SW480 (cell line): ENCODE measurements at regions not wholly inside any gene's neighbourhood (a gene's known extent, or its start where the extent isn't known, plus 50 kb on each side); places are given as distances from the start of the nearest gene placed in this dataset.
"Not testable (repeated sequence)": the region's sequence is repeated elsewhere in the genome, so short reads cannot be mapped to it uniquely, and the experiment has no call there.

ENCODE experiments used
- DNase-seq: peaks from one replicate; pipeline ENCODE4 v3.0.0-alpha.2; 2016; ENCODE audit warnings: low spot score

DNA sequence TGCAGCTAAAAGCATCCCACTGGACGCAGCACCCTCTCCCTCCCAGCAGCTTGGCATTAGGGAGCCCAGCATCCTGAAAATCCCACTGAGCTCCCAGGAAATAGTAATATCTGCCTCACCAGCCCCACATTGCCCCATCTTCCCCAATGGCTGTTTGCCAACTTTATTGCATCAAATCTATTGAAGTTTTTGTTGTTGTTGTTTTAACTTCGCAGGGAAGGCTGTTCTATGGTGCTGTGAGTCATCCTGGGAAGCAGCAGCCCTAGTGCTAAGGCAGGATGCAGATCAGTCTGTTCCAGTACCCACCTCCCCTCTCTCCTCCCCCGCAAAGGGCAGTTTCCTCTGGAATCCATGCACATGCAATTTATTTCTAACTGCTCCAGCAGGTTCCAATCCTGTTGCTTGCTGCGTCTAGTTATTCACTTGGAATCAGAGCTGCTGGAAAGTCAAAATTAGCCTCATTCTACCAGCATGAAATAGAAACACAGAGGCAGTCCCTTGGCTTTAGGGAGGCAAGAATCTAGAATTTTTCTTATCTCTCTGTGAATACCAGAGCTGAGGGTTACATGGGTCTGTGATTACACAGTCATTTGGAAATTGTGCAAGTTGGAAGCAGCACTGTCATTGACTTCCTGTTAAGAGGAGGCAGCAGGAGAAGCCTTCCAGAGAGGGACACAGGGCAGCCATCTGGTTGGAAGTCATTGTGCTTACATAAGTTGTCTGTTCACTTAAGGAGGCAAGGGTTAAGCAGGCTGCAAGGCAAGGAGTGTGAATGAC is 115.9 kb upstream of the CACUL1 start:
- DNase-seq, result peak; percentile 72

GRCh38 chr10:118871244-118871865 is 116.6 kb upstream of the CACUL1 start:
- DNase-seq, result no peak

- no peak for DNase-seq
Observed at GRCh38 chr10:118873091-118873737, 118.4 kb upstream of the CACUL1 start.

- peak; percentile 24 for DNase-seq
Observed at GRCh38 chr10:118873738-118874105, 119.0 kb upstream of the CACUL1 start.

DNA sequence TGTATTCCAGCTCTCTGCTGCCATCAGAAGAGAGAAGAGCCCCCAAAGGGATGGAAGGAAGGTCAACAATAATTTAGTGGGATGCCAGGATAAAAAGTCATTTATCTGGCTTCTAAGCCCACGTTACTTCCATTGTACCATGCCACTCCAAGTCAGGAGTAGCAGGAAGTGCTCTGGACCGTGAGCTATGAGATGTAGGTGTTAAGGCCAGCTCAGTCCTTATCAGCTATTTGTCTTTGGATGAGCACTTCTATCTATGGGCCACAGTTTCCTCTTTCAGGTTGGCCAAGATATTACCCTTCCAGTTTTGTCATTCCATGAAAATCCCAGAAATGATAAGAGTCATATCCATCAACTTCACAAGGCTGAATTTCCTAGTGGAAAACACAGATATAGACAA is 119.4 kb upstream of the CACUL1 start:
- DNase-seq, result no peak

DNA sequence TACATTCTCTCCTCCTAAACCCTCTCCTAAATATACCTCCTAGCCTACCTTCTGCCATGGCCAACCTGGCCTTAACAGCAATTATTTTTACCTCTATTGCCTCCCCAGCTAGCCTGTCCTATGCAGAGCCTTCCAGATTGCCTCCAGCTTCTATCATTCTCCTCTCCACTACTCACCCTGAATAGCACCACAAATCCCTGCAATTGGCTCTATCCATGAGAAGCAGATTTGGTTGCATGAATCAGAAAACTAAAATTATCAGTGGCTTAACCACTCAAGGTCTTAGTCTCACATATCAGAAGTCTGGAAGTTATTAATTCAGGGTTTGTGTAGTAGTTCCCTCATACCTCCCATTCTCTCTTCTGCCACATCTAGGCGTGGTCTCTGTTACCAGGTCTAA is 120.3 kb upstream of the CACUL1 start:
- no peak for DNase-seq

GRCh38 chr10:118882741-118883140 is 128.0 kb upstream of the CACUL1 start:
- DNase-seq, result no peak

GRCh38 chr10:118892255-118892654 is 137.3 kb upstream of the NANOS1 start:
- no peak for DNase-seq

GRCh38 chr10:118894891-118895290 is 134.6 kb upstream of the NANOS1 start:
- not testable (repeated sequence) for DNase-seq

DNA sequence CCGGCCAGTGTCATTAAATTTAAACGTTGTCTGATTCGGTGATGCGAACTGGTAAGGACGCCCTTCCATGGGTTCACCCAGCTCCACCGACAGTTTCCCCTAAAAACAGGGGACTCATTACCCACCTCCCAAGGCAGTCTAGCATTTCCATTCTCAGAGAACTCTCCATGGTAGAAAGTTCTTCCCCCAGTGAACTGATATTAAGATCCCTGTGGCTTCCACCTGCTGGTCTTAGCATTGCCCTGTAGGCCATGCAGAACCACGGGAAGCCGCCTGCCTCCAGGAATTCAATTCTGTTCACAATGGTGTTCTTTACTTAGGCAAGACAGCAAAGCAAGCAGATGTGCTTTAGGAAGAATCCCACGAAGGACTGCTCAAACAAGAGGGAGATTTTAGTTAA is 128.9 kb upstream of the NANOS1 start:
- no peak for DNase-seq

DNA sequence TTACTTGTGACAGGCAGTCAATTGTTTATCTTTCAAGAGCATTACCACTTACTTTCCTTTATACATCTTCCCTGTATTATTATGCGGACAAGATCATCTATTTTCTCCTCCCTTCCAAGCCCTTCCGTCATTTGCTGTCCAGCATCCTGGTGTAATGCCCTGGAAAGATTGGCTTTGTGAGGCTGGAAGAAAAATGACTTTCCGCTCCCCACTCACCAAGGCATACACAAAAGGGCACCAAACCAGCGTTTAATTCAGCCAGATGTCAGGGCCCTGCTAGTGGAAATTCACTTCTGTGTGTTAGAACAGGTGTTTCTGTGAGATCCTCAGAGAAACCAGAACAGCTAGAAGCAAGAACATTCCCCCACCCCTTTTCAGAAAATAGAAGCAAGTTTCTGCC is 128.1 kb upstream of the NANOS1 start:
- DNase-seq, result no peak

GRCh38 chr10:118901906-118902305 is 127.6 kb upstream of the NANOS1 start:
- DNase-seq, result no peak

DNA sequence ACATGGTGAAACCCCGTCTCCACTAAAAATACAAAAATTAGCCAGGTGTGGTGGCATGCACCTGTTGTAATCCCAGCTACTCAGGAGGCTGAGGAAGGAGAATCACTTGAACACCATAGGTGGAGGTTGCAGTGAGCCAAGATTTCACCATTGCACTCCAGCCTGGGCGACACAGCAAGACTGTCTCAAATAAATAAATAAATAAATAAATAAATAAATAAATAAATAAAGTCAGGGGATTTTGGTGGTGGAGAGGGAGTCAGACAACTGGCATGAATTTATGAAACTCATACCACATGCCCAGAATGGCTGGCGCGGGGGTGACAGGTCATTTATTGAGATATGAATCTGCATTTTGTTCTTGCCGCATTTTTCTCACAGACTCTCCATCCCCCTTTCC is 126.9 kb upstream of the NANOS1 start:
- not testable (repeated sequence) for DNase-seq

DNA sequence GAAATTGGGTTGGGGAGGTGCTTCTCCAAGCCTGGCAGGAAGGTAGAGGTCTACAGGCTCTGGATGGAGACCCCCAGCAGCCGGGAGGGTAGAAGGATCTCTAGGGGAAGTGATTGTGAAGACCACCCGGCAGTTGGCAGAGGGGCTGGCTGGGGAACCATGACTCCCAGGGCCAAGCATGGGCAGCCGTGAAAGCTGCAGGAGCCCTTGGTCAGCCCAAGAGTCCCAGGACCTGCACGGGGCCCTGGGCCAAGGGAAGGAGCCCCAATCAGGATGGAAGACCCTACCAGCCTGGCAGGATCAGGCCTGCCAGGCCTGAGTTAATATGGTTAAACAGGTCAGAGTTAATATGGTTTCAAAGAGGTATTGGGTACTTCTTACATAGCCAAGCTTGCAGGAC is 126.3 kb upstream of the NANOS1 start:
- DNase-seq, result no peak

DNA sequence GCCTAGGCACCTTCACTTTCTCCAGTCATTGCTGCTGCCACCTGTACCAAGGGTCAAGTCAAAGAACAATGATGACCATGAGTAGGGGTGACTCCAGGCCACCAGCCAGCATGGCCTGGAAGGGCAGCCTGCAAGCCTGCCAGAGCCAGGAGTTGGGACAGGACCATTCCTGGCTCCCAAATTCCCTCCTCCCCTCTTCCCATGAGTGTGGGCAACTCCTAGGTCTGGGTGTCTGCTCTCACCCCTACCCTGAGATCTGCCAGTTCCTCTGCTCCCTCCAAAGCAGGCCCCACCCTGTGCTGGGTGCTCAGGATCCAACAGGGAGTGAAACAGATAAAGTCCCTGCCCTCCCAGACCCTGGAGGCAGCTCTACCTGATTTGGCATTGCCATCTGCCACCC is 125.8 kb upstream of the NANOS1 start:
- DNase-seq, result no peak

DNA sequence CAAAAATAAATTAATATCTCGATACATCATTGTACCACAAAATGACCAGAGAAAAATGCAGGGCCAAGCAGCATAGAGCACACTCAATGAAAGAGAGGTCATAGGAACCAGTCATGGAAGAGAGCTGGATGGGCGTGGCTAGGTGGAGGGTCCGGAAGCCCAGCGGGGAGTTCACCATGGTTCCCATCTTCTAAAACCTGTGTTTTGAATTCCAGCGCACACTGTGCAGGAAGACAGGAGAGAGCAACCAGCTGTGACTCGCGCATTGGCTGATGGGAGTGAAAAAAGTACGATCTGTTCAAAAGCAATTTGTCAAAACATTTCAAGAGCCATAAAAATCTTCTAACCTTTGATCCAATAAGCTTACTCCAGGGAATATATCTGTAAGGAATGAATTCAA is 125.2 kb upstream of the NANOS1 start:
- DNase-seq, result no peak

GRCh38 chr10:118907051-118907450 is 122.5 kb upstream of the NANOS1 start:
- no peak for DNase-seq

DNA sequence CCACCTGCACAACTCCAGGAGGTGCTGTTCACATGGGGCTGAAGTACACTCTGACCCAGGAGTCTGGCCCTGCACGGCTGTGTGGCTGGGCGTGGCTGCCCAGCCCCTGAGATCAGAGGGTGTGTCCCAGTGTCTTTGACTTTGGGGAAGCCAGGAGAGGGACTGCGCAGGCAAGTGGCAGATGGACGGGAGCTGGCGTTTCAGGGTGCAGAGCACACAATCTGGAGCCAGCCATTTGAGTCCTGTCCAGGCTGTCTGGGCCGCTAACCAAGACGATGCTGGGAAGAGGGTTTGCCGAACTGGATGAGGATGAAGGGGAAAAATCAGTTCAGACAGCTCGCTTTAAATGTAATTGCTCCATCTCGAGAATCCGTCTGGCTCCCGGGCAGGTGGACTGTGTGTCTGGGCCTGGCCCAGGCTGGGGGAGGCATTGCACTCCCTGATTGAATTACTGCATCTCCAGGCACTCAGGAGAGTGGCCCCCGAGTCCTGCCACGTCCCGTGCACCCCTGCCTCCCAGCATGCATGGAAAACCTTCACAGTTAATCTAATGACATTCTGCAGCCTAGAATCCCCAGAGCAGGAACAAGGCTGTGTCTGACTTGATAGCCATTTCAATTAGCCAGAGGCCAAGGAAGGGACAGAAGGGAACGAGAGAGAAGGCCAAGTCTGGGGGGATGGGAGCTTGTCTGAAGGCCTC is 120.8 kb upstream of the NANOS1 start:
- DNase-seq, result peak; percentile 39

DNA sequence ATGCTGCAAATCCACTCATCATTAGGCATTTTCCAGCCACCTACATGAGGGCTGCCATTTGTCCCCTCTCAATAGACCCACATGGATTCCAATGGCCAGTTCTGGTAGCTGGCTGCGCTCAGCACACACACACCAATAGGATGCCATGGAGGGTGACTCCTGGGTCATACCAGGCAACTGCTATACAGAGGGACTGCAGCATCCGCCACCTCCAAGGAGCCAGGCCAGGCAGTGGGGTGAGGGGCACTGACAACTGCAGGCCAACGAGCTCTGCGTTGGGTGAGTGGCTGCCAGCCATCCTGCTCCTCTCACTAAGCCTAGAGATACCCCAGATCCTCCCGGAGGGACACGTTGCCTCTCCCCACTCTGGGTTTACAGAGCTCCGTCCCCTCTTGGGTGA is 118.8 kb upstream of the NANOS1 start:
- DNase-seq, result no peak

DNA sequence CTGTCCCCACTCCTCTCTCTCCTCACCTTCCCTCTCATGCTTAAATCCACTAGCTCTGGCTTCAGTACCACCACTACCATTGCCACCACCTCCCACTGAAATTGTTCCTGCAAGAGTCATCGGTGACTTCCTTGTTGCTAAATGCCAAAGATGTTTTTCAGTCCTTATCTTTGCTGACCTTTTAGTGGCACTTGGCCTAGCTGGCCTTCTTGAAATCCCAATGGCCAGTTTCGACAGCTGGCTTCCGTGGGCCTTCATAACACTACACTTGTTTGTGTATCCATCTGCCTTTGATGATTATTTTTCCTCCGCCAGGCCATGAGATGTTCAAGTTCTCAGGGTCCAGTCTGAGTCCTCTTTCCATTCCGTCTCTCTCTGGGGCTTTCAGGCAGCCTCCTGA is 118.2 kb upstream of the NANOS1 start:
- peak; percentile 71 for DNase-seq

- peak; percentile 42 for DNase-seq
Observed at GRCh38 chr10:118912961-118913600, 116.4 kb upstream of the NANOS1 start.

- DNase-seq, result no peak
Observed at GRCh38 chr10:118913825-118914224, 115.7 kb upstream of the NANOS1 start.
